ENCODE measurements at regions not wholly inside any gene's neighbourhood (a gene's known extent, or its start where the extent isn't known, plus 50 kb on each side); places are given as distances from the start of the nearest gene placed in this dataset.
"Not testable (repeated sequence)": the region's sequence is repeated elsewhere in the genome, so short reads cannot be mapped to it uniquely, and the experiment has no call there.

GRCh38 chr15:88965097-88965496, 51.9 kb upstream of the MFGE8 start:
- not testable (repeated sequence) for DNase-seq

GRCh38 chr15:88970232-88970631, 57.1 kb upstream of the MFGE8 start:
- DNase-seq = no peak

- no peak for DNase-seq
These were observed 61.2 kb upstream of the MFGE8 start for GRCh38 chr15:88974392-88974791.

- DNase-seq = no peak
These were observed 62.7 kb upstream of the MFGE8 start for GRCh38 chr15:88975891-88976290.

- no peak for DNase-seq
These were observed 63.5 kb upstream of the MFGE8 start for GRCh38 chr15:88976656-88977055.

GRCh38 chr15:88979674-88980073, 66.5 kb upstream of the MFGE8 start:
- DNase-seq = no peak

GRCh38 chr15:88980498-88980897, 67.3 kb upstream of the MFGE8 start:
- DNase-seq = no peak

GRCh38 chr15:88981244-88982215, 68.4 kb upstream of the MFGE8 start:
- DNase-seq = no peak

- no peak for DNase-seq
These were observed 69.2 kb upstream of the MFGE8 start for GRCh38 chr15:88982304-88982945.

GRCh38 chr15:88982946-88983342, 69.8 kb upstream of the MFGE8 start:
- no peak for DNase-seq

- no peak for DNase-seq
These were observed 70.8 kb upstream of the MFGE8 start for GRCh38 chr15:88983861-88984429.

- no peak for DNase-seq
These were observed 72.6 kb upstream of the MFGE8 start for GRCh38 chr15:88985547-88986393.

GRCh38 chr15:88986949-88987590, 73.9 kb upstream of the MFGE8 start:
- DNase-seq = no peak

- no peak for DNase-seq
These were observed 74.4 kb upstream of the MFGE8 start for GRCh38 chr15:88987591-88987933.

- DNase-seq = no peak
These were observed 74.9 kb upstream of the MFGE8 start for GRCh38 chr15:88987934-88988671.

GRCh38 chr15:88989578-88989977, 76.4 kb upstream of the MFGE8 start:
- no peak for DNase-seq

GRCh38 chr15:88990185-88990679, 77.1 kb upstream of the MFGE8 start:
- no peak for DNase-seq

- DNase-seq = no peak
These were observed 79.0 kb upstream of the MFGE8 start for GRCh38 chr15:88992216-88992615.

- DNase-seq = no peak
These were observed 79.8 kb upstream of the MFGE8 start for GRCh38 chr15:88992912-88993376.

- no peak for DNase-seq
These were observed 80.5 kb upstream of the MFGE8 start for GRCh38 chr15:88993662-88994061.

GRCh38 chr15:88994286-88994685, 81.1 kb upstream of the MFGE8 start:
- no peak for DNase-seq
